ENCODE measurements at regions not wholly inside any gene's neighbourhood (a gene's known extent, or its start where the extent isn't known, plus 50 kb on each side); places are given as distances from the start of the nearest gene placed in this dataset.

DNA sequence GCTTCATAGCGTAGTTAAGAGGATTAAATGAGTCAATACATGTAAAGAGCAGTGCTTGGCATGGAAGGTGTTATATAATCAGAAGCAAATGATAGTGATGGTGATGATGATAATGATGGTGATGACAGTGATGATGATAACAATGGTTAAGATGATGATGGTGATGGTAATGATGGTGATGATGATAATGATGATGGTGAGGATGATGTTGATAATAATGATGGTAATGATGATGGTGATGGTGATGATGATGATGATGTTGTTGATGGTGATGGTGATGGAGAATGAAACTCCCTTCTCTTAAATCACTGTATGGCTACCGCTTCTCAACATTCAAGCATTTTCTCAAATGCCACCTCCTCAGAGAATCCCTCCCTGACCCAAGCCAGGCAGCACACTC, 190.5 kb downstream of the TMEM132E start:
- WGBS (ENCODE audit: extremely low coverage, insufficient read length, low lambda C conversion rate), result no CpG with 5 or more reads among the region's 2 CpGs
- H2BK12ac ChIP-seq (ENCODE audit: insufficient read length, low read depth, low read length), result no peak overlapping the region
- Mint-ChIP-seq H3K9me3 (no peaks in the 10 kb centered on the region), H3K4me3 (no peak overlapping the region), H3K27me3 (ENCODE audit: low read depth) (peaks cover 25% of the 10 kb centered on the region), H3K4me1 (peaks cover 4 to 23% of the 10 kb centered on the region in 2 experiments), H3K27ac (no peak overlapping the region), H3K36me3 (ENCODE audit: insufficient read depth in 1 of 3, low read depth in 3 of 3) (no peaks in the 10 kb centered on the region)
- H3K4me1 ChIP-seq (ENCODE audit: insufficient read depth, low read length), result peaks cover 2% of the 10 kb centered on the region; the same call in 1 of the 2 replicates
- no peak overlapping the region for H2BK120ac ChIP-seq (ENCODE audit: low read depth, low read length, poor library complexity, severe bottlenecking)
- H3K14ac ChIP-seq (ENCODE audit: insufficient read depth, low read length), result no peak overlapping the region
- no peaks in the 10 kb centered on the region for H4K20me1 ChIP-seq (ENCODE audit: control insufficient read depth, insufficient read depth, insufficient read length)
- no peak overlapping the region for H2BK5ac ChIP-seq (ENCODE audit: insufficient read length, low read length)
- H3K4me2 ChIP-seq (ENCODE audit: insufficient read depth, insufficient read length, low read length), result no peak overlapping the region
- no peak overlapping the region for H3K56ac ChIP-seq (ENCODE audit: insufficient read length, low read depth, low read length)
- H4K5ac ChIP-seq (ENCODE audit: insufficient read length, low read depth, low read length), result no peak overlapping the region
- no peak overlapping the region for H2AK5ac ChIP-seq (ENCODE audit: insufficient read length, low read length)
- no peak overlapping the region for H4K8ac ChIP-seq (replicated peaks; ENCODE audit: insufficient read length, low read depth, low read length)
- H4K91ac ChIP-seq (ENCODE audit: insufficient read length, low read depth, low read length), result no peak overlapping the region
- no peak overlapping the region for H3K18ac ChIP-seq (ENCODE audit: insufficient read length, low read depth, low read length)
- H3K9me3 ChIP-seq (ENCODE audit: control insufficient read depth, low read depth, low read length), result no peaks in the 10 kb centered on the region
- no peak overlapping the region for H3T11ph ChIP-seq (ENCODE audit: low read length)
- TF ChIP-seq, protein P1, sequence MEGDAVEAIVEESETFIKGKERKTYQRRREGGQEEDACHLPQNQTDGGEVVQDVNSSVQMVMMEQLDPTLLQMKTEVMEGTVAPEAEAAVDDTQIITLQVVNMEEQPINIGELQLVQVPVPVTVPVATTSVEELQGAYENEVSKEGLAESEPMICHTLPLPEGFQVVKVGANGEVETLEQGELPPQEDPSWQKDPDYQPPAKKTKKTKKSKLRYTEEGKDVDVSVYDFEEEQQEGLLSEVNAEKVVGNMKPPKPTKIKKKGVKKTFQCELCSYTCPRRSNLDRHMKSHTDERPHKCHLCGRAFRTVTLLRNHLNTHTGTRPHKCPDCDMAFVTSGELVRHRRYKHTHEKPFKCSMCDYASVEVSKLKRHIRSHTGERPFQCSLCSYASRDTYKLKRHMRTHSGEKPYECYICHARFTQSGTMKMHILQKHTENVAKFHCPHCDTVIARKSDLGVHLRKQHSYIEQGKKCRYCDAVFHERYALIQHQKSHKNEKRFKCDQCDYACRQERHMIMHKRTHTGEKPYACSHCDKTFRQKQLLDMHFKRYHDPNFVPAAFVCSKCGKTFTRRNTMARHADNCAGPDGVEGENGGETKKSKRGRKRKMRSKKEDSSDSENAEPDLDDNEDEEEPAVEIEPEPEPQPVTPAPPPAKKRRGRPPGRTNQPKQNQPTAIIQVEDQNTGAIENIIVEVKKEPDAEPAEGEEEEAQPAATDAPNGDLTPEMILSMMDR (conservative IDR thresholded peaks at IDR 0.05), result no peak
- no peak overlapping the region for H3K27ac ChIP-seq (ENCODE audit: insufficient read length, low read depth, low read length)
- no peak for DNase-seq
- H2AFZ ChIP-seq (ENCODE audit: low read length), result no peak overlapping the region
- H3K79me1 ChIP-seq (ENCODE audit: insufficient read depth, low read depth, low read length, poor library complexity, severe bottlenecking), result no peaks in the 10 kb centered on the region
- no peak overlapping the region for H2BK15ac ChIP-seq (ENCODE audit: low read depth, low read length)
- no peak overlapping the region for H3K23ac ChIP-seq (ENCODE audit: insufficient read length, low read depth, low read length)
- no peaks in the 10 kb centered on the region for H3K79me2 ChIP-seq (ENCODE audit: insufficient read depth, low read length)
- H3K4ac ChIP-seq (ENCODE audit: low read depth, low read length), result no peak overlapping the region
- no peak overlapping the region for H3K9ac ChIP-seq (ENCODE audit: extremely low read depth, insufficient read length, low read length)
- H2BK20ac ChIP-seq (ENCODE audit: low read depth, low read length, poor library complexity, severe bottlenecking), result no peak overlapping the region
- no peaks in the 10 kb centered on the region for H3K27me3 ChIP-seq (ENCODE audit: insufficient read depth, low read length)
- H3K23me2 ChIP-seq (ENCODE audit: insufficient read length, low read depth, low read length, poor library complexity, severe bottlenecking), result no peaks in the 10 kb centered on the region

Data from H9 (cell line).